IMR-90 (cell line): ENCODE measurements at regions not wholly inside any gene's neighbourhood (a gene's known extent, or its start where the extent isn't known, plus 50 kb on each side); places are given as distances from the start of the nearest gene placed in this dataset.

Experiments
- CTCF ChIP-seq: conservative IDR thresholded peaks from 2 replicates; pipeline ENCODE4 v1.5.1; 2012; ENCODE audit warnings: mild to moderate bottlenecking, low read depth, low read length, improper control_type of control experiment
- FOS ChIP-seq: fragments of 150-350 bp; IDR thresholded peaks from 2 replicates; pipeline ENCODE4 v1.6.1; 2016; ENCODE audit warnings: low read depth, low read length
- POLR2A ChIP-seq: IDR thresholded peaks from 2 replicates; pipeline ENCODE4 v1.6.1; 2012; ENCODE audit warnings: mild to moderate bottlenecking, low read depth, low read length
- SMC3 ChIP-seq: fragments of 150-350 bp; IDR thresholded peaks from 2 replicates; pipeline ENCODE4 v1.6.1; 2016; ENCODE audit warnings: low read depth, mild to moderate bottlenecking, antibody characterized with exemption, low read length, moderate library complexity

DNA sequence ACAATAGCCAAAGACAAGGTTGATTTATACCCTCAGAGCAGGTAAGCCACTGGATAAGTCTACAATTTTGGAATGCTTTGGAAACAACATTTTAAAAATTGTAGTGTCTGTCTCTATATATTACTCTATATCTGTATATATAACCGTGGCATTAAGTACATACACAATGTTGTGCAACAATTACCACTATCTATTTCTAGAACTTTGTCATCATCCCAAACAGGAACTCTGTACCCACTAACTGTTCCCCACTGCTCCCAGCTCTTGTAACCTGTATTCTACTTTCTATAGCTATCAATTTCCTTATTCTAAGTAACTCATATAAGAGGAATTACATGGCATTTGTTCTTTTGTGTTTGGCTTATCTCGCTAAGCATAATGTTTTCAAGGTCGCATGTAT is 78.2 kb upstream of the ASCC3 start:
- TF ChIP-seq CTCF (no peak), SMC3 (no peak), POLR2A (no peak), FOS (no peak)
